ENCODE measurements at regions not wholly inside any gene's neighbourhood (a gene's known extent, or its start where the extent isn't known, plus 50 kb on each side); places are given as distances from the start of the nearest gene placed in this dataset.
"Not testable (repeated sequence)": the region's sequence is repeated elsewhere in the genome, so short reads cannot be mapped to it uniquely, and the experiment has no call there.

DNA sequence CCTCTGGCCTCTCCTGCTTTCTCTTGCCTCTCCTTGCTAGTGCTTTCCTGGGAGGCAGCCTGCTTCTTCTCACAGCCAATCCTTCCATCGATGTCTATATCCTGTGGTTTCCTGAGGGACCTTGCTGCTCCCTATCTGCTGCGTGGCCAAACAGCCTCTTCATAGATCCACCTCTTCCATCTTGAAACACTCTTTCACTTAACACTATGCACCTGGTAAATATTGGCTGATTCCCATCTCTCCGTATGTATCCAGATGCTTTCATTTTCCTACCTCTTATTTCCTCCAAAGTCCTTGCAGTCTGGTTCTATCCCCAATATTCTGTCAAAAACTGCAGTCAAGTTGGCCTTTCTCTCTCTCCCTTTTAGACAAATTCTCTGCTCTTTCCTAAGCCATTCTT, 205.2 kb upstream of the CFAP20DC start:
- DNase-seq (ENCODE audit: low read depth in 2 of 2) = no peak

DNA sequence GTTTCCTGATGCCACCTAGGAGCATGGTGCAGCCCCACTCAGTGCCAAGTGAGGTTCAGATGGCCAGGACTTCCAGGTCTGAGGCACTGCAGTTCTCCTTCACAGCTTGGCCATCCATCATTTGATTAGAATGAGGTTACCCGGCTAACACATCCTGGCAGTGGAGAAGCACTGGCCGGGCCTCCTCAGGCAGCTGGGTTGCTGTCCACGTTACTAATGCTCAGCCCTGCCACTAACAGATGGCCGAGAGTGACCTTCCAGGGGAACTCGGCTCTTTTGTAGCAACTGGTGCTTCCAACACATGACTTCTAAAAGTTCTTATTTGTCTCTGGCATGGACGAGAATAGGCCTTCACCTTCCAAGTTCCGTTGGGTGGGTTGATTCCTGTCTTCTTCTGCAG, 204.6 kb upstream of the CFAP20DC start:
- DNase-seq (ENCODE audit: low read depth in 2 of 2) = no peak

DNA sequence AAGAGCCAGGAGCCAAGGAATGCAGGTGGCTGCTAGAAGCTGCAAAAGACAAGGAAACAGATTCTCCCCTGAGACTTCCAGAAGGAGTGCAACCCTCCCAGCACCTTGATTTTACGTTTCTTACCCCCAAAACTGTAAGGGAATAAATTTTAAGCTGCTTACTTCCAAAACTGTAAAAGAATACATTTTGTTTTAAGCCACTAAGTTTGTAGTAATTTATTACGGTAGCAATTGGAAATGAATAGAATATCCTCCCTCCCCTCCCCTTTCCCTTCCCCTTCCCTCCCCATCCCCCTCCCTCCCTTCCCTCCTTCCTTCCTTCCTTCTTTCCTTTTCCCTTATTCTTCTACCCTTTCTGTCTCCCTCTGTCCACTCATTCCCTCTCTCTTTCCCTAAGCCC, 203.7 kb upstream of the CFAP20DC start:
- DNase-seq (ENCODE audit: low read depth in 2 of 2) = no peak

DNA sequence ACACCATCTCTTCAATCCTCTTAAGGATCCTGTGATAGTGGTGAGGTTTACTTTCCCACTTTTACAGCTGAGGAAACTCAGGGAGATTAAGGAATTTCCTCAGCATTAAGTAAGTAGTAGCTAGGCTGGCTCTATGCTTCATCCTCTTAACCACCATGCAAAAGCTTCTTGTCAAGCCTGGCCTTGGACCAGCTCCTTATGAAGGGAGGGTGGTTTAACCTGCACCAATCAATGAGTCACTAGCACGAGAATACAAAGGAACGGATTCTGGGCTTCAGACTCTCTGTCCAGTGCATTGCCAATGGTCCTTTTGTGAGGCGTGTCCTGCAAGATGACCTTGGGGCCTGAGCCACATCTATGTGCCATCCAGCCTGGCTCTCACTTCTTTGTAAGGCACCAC, 202.0 kb upstream of the CFAP20DC start:
- DNase-seq (ENCODE audit: low read depth in 2 of 2) = no peak

DNA sequence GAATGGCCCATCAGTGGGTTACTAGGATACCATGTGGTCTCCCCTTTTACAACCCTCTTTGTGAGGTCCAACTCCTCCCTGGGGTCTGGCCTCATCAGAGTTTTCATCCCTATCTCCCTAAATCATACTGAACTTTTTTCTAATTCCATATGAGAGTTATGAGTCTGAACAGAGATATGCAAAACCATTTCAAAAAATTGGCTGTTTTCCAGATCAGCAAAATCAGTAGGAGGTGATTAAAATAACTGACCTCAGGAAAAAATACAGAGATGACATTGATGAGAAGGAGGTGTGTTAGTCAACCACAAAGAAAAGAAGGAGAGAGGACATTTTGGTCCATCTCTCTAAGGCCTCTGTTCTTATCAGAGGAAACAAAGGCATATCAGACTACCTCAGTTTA, 200.8 kb upstream of the CFAP20DC start:
- DNase-seq (ENCODE audit: low read depth in 2 of 2) = no peak

DNA sequence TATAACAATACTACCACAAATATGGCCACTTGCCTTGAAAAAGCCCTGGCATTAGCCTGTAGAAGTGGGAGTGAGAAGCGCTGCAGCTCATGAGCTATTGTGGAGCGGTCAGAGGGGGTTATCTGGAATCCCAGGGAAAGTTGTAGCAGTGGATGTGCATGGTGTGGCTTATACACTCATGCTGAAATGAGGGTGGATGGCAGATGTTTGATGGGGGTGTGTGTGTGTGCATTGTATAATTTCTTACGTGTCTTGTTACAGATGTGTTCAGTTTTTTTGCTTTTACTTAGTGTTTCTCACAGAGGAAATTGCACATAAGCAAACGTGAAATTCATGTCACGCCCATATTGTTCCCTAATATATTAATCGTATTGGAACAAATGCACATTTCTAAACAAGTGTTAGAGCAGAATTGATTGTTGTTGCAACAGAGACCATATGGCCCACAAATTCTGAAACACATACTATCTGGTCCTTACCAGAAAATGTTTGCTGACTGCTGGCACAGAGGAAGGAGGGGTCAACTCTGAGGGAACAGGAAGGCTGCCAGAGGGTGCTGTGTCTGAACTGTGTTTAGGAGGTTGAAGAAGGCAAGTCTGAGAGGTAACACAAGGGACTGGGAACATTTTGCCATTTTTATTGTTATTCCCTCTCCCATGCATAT, 200.0 kb upstream of the CFAP20DC start:
- no peak for DNase-seq (ENCODE audit: low read depth in 2 of 2)

DNA sequence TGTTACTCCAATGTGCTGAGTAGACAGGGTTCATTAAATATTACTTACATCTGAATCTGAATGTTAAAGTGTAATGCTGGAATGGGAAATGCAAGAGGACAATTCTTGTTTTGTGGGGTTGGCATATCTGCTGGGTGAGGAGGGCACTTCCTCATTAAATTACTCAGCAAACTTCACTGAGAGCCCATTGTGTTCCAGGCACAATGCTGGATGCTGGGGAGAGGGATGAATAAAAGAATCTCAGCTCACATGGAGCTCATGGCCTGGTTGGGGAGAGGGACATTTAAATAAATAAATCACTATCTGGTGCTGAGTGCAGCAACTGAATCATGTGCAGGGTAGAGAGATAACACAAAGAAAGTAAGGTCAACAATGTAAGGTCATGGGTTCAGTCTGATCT, 199.2 kb upstream of the CFAP20DC start:
- no peak for DNase-seq (ENCODE audit: low read depth in 2 of 2)

DNA sequence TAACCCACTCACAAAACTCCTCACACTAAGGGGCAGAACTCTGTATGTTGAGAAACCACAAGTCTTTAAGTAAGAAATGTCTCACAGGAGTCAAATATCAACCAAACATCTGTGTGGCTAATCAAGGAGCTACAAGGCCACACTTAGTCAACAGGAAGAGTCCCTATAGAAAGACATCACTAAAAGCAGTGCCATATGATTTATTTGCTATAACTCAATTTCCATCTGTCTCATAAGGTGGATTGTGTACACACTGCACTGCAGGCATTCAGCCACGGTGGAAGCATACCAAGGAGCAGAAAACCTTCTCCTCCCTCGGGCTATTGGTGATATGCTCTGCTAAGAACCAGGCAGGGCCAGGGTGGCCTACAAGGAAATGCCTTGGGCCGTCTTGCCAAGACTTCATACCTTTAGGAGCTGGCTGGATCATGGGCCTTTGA, 197.6 kb upstream of the CFAP20DC start:
- no peak for DNase-seq (ENCODE audit: low read depth in 2 of 2)

DNA sequence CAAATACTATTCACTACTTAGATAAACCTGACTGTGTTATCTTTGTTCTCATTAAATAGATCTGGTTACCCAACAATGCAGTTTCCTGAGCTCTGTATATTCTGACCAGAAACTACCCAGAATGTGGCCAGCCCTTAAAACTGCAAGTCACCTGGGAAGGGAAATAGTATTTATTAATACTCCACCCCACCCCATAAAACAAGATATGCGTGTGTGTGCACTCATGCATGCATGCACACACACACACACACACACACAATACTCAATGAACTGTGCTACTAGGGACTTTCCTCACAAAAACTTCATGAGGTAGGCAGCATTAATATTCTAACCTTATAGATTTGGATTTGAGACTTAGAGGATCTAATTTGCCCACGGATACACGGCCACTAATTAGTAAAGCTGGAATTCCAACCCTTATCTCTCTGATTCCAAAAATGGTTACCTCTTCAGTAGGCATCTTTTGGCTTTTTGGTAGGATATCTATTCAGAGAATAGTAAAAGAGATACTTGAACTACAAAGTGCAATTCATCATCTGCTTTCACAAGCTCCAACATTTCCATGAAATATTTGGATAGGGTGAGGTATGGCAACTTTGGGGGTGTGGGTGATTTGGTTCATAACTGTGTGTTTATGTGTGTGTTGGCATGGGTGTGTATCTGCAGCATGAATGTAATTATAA, 197.0 kb upstream of the CFAP20DC start:
- no peak for DNase-seq (ENCODE audit: low read depth in 2 of 2)

DNA sequence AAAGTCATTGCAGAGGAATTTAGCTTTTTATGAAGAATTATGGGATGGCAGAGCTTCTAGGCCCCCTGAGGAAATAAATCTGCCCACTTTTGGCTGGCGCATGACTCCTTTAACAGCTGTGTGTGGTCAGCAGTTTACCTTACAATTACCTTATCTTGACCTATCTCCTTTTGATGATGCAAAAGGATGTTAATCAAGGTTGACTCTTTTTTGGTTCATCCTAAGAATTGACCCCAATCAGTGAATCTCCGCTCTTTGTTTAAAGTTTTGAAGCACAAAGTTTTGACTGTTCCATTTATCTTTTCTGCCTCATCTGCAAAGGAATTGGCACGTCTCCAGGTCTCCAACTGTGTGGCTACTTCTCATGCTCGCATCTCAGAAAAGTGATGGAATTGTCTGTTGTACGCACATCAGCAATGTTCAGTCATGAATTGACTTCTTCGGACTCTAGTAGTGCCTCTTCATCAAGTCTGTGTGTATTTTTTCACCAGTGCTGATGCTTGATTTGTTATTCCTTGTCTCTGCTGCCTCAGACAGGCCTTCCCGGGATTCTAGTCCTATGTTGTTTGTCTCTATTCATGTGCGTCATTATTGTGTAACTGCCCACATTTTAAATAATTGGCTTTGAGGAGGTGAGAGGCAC, 196.2 kb upstream of the CFAP20DC start:
- no peak for DNase-seq (ENCODE audit: low read depth in 2 of 2)

DNA sequence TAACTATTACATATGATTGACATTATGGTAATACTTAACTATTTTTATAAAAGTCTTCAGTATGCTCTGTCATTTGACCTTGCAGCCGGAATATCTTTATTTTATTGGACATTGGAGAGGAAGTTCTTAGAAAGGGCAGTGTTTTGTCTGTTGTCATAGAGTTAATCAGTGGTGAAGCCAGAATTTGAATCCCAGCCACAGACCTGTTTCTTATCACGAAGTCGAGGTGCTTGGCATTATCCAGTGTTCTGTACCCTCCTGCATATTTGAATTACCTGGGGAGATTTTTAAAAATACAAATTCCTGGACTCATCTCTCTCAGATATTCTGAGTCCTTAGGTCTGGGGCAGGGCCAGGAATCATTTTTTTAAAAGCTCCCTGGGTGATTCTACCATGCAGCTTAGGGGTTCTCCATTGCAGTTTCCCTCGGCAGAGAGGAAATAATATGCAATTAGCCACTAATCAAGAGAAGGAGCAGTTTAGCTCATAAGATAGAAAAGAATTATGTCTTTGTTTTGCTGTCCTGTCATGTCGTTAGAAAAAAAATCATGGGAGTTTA, 195.6 kb upstream of the CFAP20DC start:
- no peak for DNase-seq (ENCODE audit: low read depth in 2 of 2)

DNA sequence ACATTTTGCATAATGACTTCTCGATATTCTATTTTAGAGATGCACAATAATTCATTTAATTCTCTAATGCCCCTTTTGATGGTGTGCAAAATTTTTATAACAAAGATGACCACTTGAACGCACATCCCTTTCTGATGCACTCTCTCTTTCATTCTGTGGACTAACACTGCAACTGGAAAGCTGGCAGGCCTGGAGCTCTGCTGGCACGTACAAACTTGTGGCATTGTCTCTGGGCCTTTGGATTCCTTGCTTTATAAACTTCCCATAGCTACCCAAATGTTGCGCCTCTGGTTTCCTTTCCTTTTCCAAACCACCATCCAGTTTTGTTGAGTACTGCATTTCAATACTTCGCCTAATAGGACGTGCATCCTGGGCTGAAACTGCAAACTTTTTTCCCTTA, 194.5 kb upstream of the CFAP20DC start:
- no peak for DNase-seq (ENCODE audit: low read depth in 2 of 2)

DNA sequence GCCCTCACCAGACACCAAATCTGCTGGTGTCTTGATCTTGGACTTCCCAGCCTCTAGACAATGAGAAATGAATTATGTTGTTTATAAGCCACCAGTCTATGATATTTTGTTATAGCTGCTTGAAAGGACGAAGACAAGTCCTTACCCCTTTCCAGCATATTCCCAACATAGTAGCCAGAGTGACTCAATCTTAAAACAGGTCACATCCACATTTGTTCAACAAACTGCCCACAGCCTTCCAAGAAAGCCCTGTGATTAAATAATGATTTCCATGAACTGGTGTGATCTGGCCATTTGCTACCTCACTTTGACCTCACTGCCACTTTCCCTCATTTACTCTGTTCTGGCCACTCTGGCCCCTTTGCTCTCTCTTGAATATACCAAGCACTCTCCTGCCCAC, 193.7 kb upstream of the CFAP20DC start:
- no peak for DNase-seq (ENCODE audit: low read depth in 2 of 2)

DNA sequence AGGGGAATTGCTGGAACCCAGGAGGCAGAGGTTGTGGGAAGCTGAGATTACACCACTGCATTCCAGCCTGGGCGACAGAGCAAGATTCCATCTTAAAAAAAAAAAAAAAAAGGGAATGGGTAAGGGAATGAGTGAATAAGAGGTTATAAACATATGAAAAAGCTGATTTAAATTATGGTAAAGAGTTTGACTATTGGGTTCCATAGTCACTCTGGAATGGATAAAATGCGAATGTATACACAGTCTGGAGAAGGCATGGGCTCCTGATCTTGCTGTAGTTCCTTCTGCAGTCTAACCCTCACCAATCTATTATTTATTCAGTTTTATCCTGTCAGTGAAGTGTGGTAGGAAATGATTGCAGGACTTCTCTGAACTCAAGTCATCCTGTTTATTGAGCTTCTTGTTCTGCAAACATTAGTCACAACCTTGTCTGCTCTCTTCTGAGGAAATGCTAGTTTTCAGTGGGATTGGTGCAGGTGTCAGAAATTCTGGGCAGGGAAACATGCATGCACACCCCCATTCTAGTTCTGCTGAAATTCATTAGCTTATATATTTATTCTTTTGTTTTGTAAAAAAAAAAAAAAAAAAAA, 190.9 kb upstream of the CFAP20DC start:
- no peak for DNase-seq (ENCODE audit: low read depth in 2 of 2)

DNA sequence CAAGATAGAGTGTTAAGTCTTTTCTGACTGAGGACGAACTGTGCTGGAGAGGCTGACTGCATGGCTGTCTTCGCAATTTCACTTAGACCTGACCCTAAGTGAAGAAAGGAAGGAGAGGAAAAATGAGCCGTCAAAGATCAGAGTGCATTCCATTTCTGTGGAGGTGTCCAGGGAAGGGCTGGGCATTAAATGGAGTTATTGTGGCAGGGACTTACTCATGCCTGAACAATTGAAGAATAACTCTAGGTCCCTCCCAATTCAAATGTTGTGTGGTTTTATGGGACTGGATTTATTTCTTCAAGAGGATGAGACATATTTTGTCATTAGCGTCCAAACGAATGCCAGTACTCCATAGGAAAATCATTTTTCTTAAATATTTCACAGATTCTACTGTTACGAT, 187.3 kb upstream of the CFAP20DC start:
- no peak for DNase-seq (ENCODE audit: low read depth in 2 of 2)

DNA sequence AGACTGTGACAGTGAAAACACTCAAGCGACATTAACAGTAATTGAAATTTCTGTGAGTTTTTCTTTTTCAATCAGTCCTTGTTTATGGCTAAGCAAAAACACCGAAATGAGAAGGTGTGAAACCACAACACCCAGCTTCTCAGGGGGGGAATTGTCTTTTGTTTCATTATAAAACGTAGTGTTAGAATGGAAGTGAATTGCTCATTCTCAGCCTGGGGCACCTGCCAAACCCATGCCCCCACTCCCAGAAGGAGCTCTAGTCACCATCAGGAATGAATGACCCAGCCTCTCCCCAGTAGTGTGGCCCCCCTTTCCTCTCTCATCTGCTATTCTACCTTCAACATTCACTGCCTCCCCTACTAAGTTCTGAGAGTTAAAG, 185.8 kb upstream of the CFAP20DC start:
- DNase-seq (ENCODE audit: low read depth in 2 of 2) = no peak

DNA sequence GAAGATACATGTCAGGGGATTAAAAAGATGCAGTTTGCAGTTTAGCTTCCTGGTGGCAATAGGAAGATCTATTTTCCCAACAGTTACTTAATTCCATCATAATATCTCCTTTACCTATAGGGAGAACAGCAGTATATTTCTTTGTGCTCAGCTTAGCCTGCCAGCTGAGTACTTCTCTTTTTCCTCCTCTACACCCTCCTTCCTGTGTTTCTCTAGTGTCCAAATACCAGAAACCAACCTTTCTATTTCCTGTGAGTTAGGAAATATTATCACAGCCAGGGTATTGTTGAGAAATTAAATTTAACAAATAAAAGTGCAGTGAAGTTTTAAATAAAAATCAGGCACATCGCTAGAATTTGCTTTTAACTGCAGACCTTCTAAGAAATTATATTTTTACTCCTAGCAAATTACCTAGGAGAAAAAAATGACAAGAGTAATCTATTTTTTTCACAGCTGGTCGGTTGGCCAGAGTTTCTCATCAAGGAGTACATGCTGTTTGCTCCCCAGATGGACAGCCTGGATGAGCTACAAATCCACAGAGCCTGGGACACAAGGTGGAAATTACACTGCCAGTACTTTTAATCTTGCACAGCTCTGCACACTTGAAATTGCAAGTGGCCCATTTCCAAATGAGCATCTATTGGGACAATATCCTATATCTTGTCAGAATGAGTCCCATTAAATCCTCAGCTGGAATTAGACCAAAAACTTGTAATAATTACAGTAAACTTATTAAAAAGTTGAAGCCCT, 185.2 kb upstream of the CFAP20DC start:
- DNase-seq (ENCODE audit: low read depth in 2 of 2) = no peak

DNA sequence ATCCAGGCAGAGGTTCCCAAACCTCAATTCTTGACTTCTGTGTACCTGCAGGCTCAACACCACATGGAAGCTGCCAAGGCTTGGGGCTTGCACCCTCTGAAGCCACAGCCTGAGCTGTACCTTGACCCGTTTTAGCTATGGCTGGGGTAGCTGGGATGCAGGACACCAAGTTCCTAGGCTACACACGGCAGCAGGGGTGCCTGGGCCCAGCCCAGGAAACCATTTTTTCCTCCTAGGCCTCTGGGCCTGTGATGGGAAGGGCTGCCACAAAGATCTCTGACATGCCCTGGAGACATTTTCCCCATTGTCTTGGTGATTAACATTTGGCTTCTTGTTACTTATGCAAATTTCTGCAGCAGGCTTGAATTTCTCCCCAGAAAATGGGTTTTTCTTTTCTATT, 180.6 kb upstream of the CFAP20DC start:
- DNase-seq (ENCODE audit: low read depth in 2 of 2) = not testable (repeated sequence)

DNA sequence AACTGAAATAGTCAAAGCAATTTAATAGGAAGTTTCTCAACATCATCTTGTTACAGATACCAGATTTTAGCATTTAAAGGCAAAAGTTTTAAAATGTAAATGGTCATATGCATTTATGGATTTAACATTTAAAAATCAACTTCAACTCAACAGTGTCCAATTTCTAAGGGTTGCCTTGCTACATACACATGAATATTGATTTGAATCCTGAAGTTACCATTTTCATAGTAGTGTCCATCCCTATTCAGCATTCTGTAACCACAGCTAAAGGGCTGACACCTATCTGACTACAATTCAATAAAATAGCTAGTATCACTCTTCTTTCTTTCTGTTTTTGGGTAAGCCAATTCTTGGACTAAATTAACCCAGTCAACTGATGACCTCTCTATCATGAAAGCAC, 164.0 kb upstream of the CFAP20DC start:
- DNase-seq (ENCODE audit: low read depth in 2 of 2) = no peak

DNA sequence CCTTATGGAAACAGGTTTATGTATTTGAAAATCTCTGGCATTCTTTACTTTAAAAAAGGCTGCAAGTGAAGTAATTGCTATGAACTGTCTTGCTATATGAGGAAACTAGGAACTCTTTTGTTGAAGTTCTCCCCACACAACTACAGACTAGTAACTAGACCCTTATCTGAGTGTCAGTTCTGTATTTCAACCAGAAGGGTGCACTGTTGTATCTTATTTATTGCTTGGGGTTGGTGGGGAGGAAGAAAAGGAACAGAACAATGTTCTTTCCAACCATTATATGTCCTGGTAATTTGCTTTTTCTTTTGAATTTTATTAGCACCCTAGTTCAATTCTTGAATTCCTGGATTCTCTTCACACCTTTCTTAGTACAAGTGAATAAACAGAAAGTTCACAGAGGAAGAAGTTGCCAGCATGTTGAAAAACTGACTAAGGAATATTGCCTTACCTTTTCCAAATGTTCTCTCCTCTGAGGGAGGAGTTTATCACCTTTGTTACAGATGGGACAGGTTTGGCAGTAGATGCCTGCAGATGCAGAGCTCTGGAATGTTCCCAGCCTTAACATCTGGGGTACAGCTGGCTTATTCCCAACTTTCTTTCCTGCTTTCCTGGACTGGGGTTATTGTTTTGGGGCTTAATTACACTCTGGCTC, 162.4 kb upstream of the CFAP20DC start:
- no peak for DNase-seq (ENCODE audit: low read depth in 2 of 2)

DNA sequence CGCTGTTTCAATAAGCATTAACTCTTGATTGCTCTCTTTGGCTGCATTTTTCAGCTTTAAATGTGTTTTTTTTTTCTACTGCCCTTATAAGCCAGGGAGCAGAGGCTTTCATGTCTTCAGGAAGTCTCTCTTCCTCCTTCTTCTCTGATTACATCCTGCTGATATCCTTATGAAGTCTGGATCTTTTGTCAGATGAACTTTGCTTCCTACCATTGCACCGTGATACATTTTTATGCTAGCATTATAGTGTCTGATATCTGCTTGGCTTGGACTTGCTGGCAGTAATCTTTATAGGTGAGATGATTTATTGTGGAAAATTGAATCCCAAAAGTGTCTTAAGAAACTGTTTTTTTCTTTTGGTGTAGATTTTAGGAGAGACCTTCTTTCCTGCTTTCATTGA, 160.4 kb upstream of the CFAP20DC start:
- DNase-seq (ENCODE audit: low read depth in 2 of 2) = no peak

All from stimulated activated CD8-positive, alpha-beta memory T cell treated with anti-CD3 and anti-CD28 coated beads, Interleukin-7, amount 100 ng/mL, for 1 hour (primary cell).